ENCODE measurements at regions not wholly inside any gene's neighbourhood (a gene's known extent, or its start where the extent isn't known, plus 50 kb on each side); places are given as distances from the start of the nearest gene placed in this dataset.

- TF ChIP-seq ZSCAN29 (IDR thresholded peaks at IDR 0.05) (no peak), EZH2 (IDR thresholded peaks at IDR 0.05; ENCODE audit: borderline replicate concordance, control insufficient read depth, low read depth, low read length) (no peak), ZBTB4 (CRISPR knock-in tag; IDR thresholded peaks at IDR 0.05) (no peak), ZBTB11 (CRISPR knock-in tag; IDR thresholded peaks at IDR 0.05) (no peak), IKZF1 (conservative IDR thresholded peaks at IDR 0.05) (no peak), TCF7 (IDR thresholded peaks at IDR 0.05; ENCODE audit: borderline replicate concordance) (no peak), IRF5 (IDR thresholded peaks at IDR 0.05; ENCODE audit: borderline replicate concordance) (no peak), MYC (IDR thresholded peaks at IDR 0.05; ENCODE audit: insufficient read depth, insufficient read length, insufficient replicate concordance, low read length, severe bottlenecking) (no peak), FOXM1 (IDR thresholded peaks at IDR 0.05; ENCODE audit: low read depth, low read length) (no peak), NBN (IDR thresholded peaks at IDR 0.05) (no peak), CTCF (IDR thresholded peaks at IDR 0.05 in 2 of 3, conservative IDR thresholded peaks at IDR 0.05 in 1 of 3; ENCODE audit: control insufficient read depth in 2 of 3, extremely low read depth in 1 of 3, insufficient read depth in 1 of 3, low read depth in 3 of 3, low read length in 3 of 3) (no peak)
- no peaks in the 10 kb centered on the region for H3K4me1 ChIP-seq (ENCODE audit: control insufficient read depth, insufficient read depth, low read length)
- 67% methylated on average over 6 of the region's 6 CpGs for WGBS (ENCODE audit: insufficient coverage, insufficient replicate concordance, low lambda C conversion rate, missing lambda C conversion rate)
- POLR2A ChIA-PET: no interaction called here
- DNase-seq (ENCODE audit: low read depth, low spot score) (no peak), FAIRE-seq (no peak), ATAC-seq (no peak)
- no peaks in the 10 kb centered on the region for H4K20me1 ChIP-seq (ENCODE audit: control insufficient read depth, insufficient read depth)
- no TSS peak for BruUV-seq (replicated peaks)
- no peaks in the 10 kb centered on the region for H3K27me3 ChIP-seq (replicated peaks in 1 of 2; ENCODE audit: control insufficient read depth in 2 of 2, insufficient read depth in 2 of 2, low read length in 1 of 2)
- intact Hi-C loops (cut with micrococcal nuclease; ENCODE audit: unreplicated experiment) (no loop called here), in situ Hi-C loops (cut with MboI) (no loop called here)
- RAD21 ChIA-PET (ENCODE audit: unreplicated experiment): no interaction called here
- no peak overlapping the region for H3K4me2 ChIP-seq (ENCODE audit: control insufficient read depth, insufficient read depth)
- SMC1A ChIA-PET (ENCODE audit: uncharacterized antibody, unreplicated experiment): no interaction called here
- H3K79me2 ChIP-seq (ENCODE audit: control insufficient read depth, insufficient read depth, low read length): no peaks in the 10 kb centered on the region
- no peaks in the 10 kb centered on the region for H3K36me3 ChIP-seq (ENCODE audit: control insufficient read depth in 2 of 2, insufficient read depth in 2 of 2, low read length in 1 of 2)
- H3K9ac ChIP-seq (ENCODE audit: control insufficient read depth, insufficient read depth, low read length): no peak overlapping the region
- CTCF ChIA-PET: no interaction called here
- no peak overlapping the region for H3K27ac ChIP-seq (ENCODE audit: control insufficient read depth, insufficient read depth)
- no peaks in the 10 kb centered on the region for H3K9me3 ChIP-seq (replicated peaks; ENCODE audit: control insufficient read depth, insufficient read depth, low read length)
- no peak overlapping the region for H2AFZ ChIP-seq (ENCODE audit: control insufficient read depth, low read depth, low read length)
- no peak overlapping the region for H3K4me3 ChIP-seq
Observed at GRCh38 chr13:20351281-20352022, 119.3 kb upstream of the GJB6 start.
